Endodermal cell (in vitro differentiated cells): ENCODE measurements at regions not wholly inside any gene's neighbourhood (a gene's known extent, or its start where the extent isn't known, plus 50 kb on each side); places are given as distances from the start of the nearest gene placed in this dataset.

Experiments
- DNase-seq: peaks from one replicate; pipeline ENCODE4 v3.0.0-alpha.2; 2017
- H3K27ac ChIP-seq: 2 replicates; pipeline ENCODE4 v1.5.1; 2013; ENCODE audit warnings: mild to moderate bottlenecking, low read depth, low read length, moderate library complexity
- H3K27me3 ChIP-seq: 2 replicates; pipeline ENCODE4 v1.6.1; 2013; ENCODE audit warnings: mild to moderate bottlenecking, low read length, moderate library complexity; ENCODE audit not compliant: insufficient read depth, control insufficient read depth, poor library complexity, severe bottlenecking
- H3K36me3 ChIP-seq: 2 replicates; pipeline ENCODE4 v1.7.0; 2013; ENCODE audit warnings: mild to moderate bottlenecking, low read length, moderate library complexity; ENCODE audit not compliant: control insufficient read depth, insufficient read depth
- H3K4me1 ChIP-seq: one replicate; pipeline ENCODE4 v1.7.0; 2013; ENCODE audit warnings: low read length; ENCODE audit not compliant: control insufficient read depth, insufficient read depth
- H3K4me3 ChIP-seq: 2 replicates; pipeline ENCODE4 v1.5.1; 2013; ENCODE audit warnings: mild to moderate bottlenecking, low read length, moderate library complexity
- H3K9ac ChIP-seq: 2 replicates; pipeline ENCODE4 v1.6.1; 2013; ENCODE audit warnings: mild to moderate bottlenecking, low read length, moderate library complexity; ENCODE audit not compliant: poor library complexity, severe bottlenecking; ENCODE audit errors: extremely low read depth
- H3K9me3 ChIP-seq: 2 replicates; pipeline ENCODE4 v1.6.1; 2013; ENCODE audit warnings: mild to moderate bottlenecking, low read length, moderate library complexity; ENCODE audit not compliant: control insufficient read depth
- H3K27ac Mint-ChIP-seq: 2 replicates; pipeline ENCODE4 v1.8.0; 2020; ENCODE audit warnings: mixed read lengths
- H3K27me3 Mint-ChIP-seq: 2 replicates; pipeline ENCODE4 v1.8.0; 2021; ENCODE audit warnings: mild to moderate bottlenecking, mixed read lengths; ENCODE audit not compliant: insufficient read depth
- H3K36me3 Mint-ChIP-seq: 2 replicates; pipeline ENCODE4 v1.8.0; 2020; ENCODE audit warnings: low read depth, mixed read lengths
- H3K4me1 Mint-ChIP-seq: 2 replicates; pipeline ENCODE4 v1.8.0; 2020; ENCODE audit warnings: mixed read lengths
- H3K4me3 Mint-ChIP-seq: 2 replicates; pipeline ENCODE4 v1.8.0; 2020; ENCODE audit warnings: mild to moderate bottlenecking, moderate library complexity, mixed read lengths
- H3K9me3 Mint-ChIP-seq: 2 replicates; pipeline ENCODE4 v1.8.0; 2020; ENCODE audit warnings: mild to moderate bottlenecking, mixed read lengths
- WGBS, 2 experiments: methylation state at CpG; one replicate each; pipeline versions ENCODE4 v1.1.5 to v1.1.7; 2013; ENCODE audit warnings: missing lambda C conversion rate in 2 of 2, mixed read lengths in 1 of 2; ENCODE audit not compliant: insufficient coverage in 1 of 2, insufficient read length in 1 of 2; 5-methylcytosine and 5-hydroxymethylcytosine counted together
- TF ChIP-seq, protein P1 (sequence below): fragments of 200-600 bp; sonication (generic); conservative IDR thresholded peaks from 2 replicates; pipeline ENCODE4 v1.5.0; 2021; ENCODE audit warnings: antibody characterized with exemption, mild to moderate bottlenecking

DNA sequence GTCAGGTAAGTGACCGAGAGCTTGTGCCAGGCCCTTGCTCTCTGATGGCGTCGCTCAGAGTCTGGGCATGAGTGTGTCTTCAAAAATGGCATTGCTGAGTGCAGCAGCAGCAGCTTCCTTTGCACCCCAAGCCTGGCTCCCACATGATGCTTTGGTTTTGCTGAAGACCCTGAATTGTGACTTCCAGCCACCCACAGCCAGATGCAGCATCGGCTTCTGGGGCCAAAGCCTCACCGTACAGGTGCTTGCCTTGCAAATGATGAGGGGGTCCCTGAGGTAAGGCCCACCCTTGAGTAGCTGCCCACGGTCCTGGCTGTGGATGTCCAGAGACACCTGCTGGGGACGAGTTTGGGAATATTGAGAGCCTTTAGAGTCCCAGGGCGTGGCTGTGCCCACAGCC lies 57.9 kb downstream of the JAKMIP3 start:
- Mint-ChIP-seq H3K4me1 (no peaks in the 10 kb centered on the region), H3K27ac (no peak overlapping the region), H3K36me3 (no peaks in the 10 kb centered on the region), H3K4me3 (no peak overlapping the region), H3K9me3 (peaks cover 3% of the 10 kb centered on the region), H3K27me3 (peaks cover 6% of the 10 kb centered on the region)
- Histone ChIP-seq H3K4me3 (no peak overlapping the region), H3K4me1 (no peaks in the 10 kb centered on the region), H3K36me3 (no peaks in the 10 kb centered on the region), H3K27me3 (no peaks in the 10 kb centered on the region), H3K9ac (no peak overlapping the region), H3K9me3 (no peaks in the 10 kb centered on the region), H3K27ac (no peak overlapping the region)
- 91 to 94% methylated on average over 6 to 8 of the region's 8 CpGs for WGBS, 2 experiments
- DNase-seq, result no peak
- TF ChIP-seq, protein P1, sequence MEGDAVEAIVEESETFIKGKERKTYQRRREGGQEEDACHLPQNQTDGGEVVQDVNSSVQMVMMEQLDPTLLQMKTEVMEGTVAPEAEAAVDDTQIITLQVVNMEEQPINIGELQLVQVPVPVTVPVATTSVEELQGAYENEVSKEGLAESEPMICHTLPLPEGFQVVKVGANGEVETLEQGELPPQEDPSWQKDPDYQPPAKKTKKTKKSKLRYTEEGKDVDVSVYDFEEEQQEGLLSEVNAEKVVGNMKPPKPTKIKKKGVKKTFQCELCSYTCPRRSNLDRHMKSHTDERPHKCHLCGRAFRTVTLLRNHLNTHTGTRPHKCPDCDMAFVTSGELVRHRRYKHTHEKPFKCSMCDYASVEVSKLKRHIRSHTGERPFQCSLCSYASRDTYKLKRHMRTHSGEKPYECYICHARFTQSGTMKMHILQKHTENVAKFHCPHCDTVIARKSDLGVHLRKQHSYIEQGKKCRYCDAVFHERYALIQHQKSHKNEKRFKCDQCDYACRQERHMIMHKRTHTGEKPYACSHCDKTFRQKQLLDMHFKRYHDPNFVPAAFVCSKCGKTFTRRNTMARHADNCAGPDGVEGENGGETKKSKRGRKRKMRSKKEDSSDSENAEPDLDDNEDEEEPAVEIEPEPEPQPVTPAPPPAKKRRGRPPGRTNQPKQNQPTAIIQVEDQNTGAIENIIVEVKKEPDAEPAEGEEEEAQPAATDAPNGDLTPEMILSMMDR, result no peak

DNA sequence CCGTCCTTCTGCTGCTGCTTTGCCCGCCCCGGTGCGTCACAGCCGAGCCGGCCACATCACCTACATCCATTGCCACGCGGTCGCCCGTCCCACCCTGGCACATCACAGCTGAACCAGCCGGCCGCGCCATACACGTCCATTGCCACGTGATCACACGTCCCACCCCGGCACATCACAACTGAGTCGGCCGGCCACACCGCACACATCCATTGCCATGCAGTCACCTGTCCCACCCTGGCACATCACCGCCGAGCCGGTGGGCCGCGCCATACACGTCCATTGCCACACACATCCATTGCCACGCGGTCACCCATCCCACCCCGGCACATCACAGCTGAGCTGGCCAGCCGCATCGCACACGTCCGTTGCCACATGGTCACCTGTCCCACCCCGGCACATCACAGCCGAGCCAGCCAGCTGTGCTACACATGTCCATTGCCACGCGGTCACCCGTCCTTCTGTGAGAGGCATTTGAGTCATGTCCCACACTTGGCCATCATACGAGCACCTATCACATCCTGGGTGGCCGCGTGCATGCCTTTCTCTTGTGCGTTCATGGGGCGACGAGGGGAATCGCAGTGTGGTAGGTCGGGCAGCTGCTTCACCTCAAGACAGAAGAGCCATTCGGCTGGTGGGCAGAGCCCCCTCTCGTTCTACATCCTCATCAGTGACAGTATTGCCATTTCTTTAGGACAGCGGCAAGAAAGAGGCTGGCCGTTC lies 58.6 kb downstream of the JAKMIP3 start:
- TF ChIP-seq, protein P1, result no peak
- H3K36me3 Mint-ChIP-seq, result no peaks in the 10 kb centered on the region
- 87 to 90% methylated on average over 25 to 48 of the region's 50 CpGs for WGBS, 2 experiments

DNA sequence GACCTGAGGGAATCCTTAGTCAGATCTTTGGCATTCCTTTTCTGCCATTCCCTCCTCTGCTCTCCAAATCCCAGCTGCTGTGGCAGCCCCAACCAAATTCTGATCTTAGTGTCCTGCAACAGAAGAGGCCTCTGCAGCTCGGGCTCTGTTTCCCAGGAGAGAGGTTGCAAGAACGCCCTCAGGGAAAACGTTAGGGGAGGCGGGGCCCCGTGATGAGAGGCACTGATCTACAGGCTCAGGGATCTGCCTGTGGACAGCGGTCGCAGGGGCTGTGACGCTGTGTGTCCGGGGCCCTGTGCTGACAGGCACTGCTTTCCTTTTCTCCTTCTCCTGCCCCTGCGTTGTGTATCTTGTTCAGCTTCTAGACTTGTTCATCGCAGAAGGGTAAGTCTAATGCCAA lies 57.3 kb upstream of the DPYSL4 start:
- Histone ChIP-seq H3K36me3 (no peaks in the 10 kb centered on the region), H3K9ac (no peak overlapping the region), H3K4me3 (no peak overlapping the region), H3K27ac (no peak overlapping the region), H3K27me3 (no peaks in the 10 kb centered on the region), H3K9me3 (no peaks in the 10 kb centered on the region), H3K4me1 (no peaks in the 10 kb centered on the region)
- H3K27me3 Mint-ChIP-seq, result peaks cover 2% of the 10 kb centered on the region
- 70 to 75% methylated on average over 10 to 11 of the region's 11 CpGs for WGBS, 2 experiments
- H3K9me3 Mint-ChIP-seq, result peaks cover 3% of the 10 kb centered on the region
- H3K27ac Mint-ChIP-seq, result no peak overlapping the region
- TF ChIP-seq, protein P1, result no peak
- DNase-seq, result no peak
- H3K4me3 Mint-ChIP-seq, result no peak overlapping the region
- peaks cover 2% of the 10 kb centered on the region for H3K4me1 Mint-ChIP-seq
- no peaks in the 10 kb centered on the region for H3K36me3 Mint-ChIP-seq

More for the DNA sequence above, 58.6 kb downstream of the JAKMIP3 start:
- H3K27me3 ChIP-seq, result no peaks in the 10 kb centered on the region
- no peaks in the 10 kb centered on the region for H3K27me3 Mint-ChIP-seq
- H3K36me3 ChIP-seq, result no peaks in the 10 kb centered on the region
- H3K27ac ChIP-seq, result no peak overlapping the region
- no peak for DNase-seq
- H3K4me3 ChIP-seq, result no peak overlapping the region
- H3K4me1 ChIP-seq, result no peaks in the 10 kb centered on the region
- no peak overlapping the region for H3K27ac Mint-ChIP-seq
- H3K9ac ChIP-seq, result no peak overlapping the region
- no peaks in the 10 kb centered on the region for H3K4me1 Mint-ChIP-seq
- H3K9me3 Mint-ChIP-seq, result peaks cover 3% of the 10 kb centered on the region
- no peaks in the 10 kb centered on the region for H3K9me3 ChIP-seq
- no peak overlapping the region for H3K4me3 Mint-ChIP-seq
